ENCODE measurements at regions not wholly inside any gene's neighbourhood (a gene's known extent, or its start where the extent isn't known, plus 50 kb on each side); places are given as distances from the start of the nearest gene placed in this dataset.

- POLR2A ChIA-PET, result no interaction called here
Observed at GRCh38 chr3:43871627-43872245, 181.0 kb downstream of the ABHD5 start.

GRCh38 chr3:43872301-43872700 is 181.6 kb downstream of the ABHD5 start:
- no peak overlapping the region for H3K27ac ChIP-seq (ENCODE audit: low read length in 2 of 2)
- CTCF ChIA-PET, result interaction anchor here (1.4 kb wide), 1 partner anchor 17 kb away, joined by 5 read pairs; no protein-coding TSS in a partner anchor
- H3K36me3 ChIP-seq (replicated peaks in 1 of 2; ENCODE audit: control extremely low read depth in 1 of 2, control insufficient read depth in 1 of 2, extremely low read depth in 1 of 2, insufficient read depth in 2 of 2, low read length in 1 of 2), result no peaks in the 10 kb centered on the region
- H3K9me3 ChIP-seq (ENCODE audit: control extremely low read depth in 1 of 3, control insufficient read depth in 2 of 3, insufficient read depth in 1 of 3, low read length in 2 of 3), result no peaks in the 10 kb centered on the region
- TF ChIP-seq, protein P1, sequence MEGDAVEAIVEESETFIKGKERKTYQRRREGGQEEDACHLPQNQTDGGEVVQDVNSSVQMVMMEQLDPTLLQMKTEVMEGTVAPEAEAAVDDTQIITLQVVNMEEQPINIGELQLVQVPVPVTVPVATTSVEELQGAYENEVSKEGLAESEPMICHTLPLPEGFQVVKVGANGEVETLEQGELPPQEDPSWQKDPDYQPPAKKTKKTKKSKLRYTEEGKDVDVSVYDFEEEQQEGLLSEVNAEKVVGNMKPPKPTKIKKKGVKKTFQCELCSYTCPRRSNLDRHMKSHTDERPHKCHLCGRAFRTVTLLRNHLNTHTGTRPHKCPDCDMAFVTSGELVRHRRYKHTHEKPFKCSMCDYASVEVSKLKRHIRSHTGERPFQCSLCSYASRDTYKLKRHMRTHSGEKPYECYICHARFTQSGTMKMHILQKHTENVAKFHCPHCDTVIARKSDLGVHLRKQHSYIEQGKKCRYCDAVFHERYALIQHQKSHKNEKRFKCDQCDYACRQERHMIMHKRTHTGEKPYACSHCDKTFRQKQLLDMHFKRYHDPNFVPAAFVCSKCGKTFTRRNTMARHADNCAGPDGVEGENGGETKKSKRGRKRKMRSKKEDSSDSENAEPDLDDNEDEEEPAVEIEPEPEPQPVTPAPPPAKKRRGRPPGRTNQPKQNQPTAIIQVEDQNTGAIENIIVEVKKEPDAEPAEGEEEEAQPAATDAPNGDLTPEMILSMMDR (IDR thresholded peaks at IDR 0.05), result no peak
- no peak for TF ChIP-seq EZH2 (IDR thresholded peaks at IDR 0.05; ENCODE audit: borderline replicate concordance, insufficient read depth, low read depth, low read length, poor library complexity, severe bottlenecking)
- no peaks in the 10 kb centered on the region for H3K4me1 ChIP-seq (ENCODE audit: control insufficient read depth in 2 of 2, insufficient read depth in 2 of 2, low read length in 2 of 2)
- Mint-ChIP-seq H3K4me1 (no peaks in the 10 kb centered on the region), H3K27me3 (peaks cover 28% of the 10 kb centered on the region), H3K27ac (no peak overlapping the region), H3K4me3 (no peak overlapping the region), H3K9me3 (ENCODE audit: insufficient read depth) (no peaks in the 10 kb centered on the region)
- no peak overlapping the region for H2AFZ ChIP-seq (ENCODE audit: insufficient read depth, low read depth, low read length, poor library complexity, severe bottlenecking)
- no peak for ATAC-seq (ENCODE audit: low read depth)
- intact Hi-C loops (cut with micrococcal nuclease), result no loop called here
- H3K9ac ChIP-seq (ENCODE audit: low read length), result no peak overlapping the region
- no peak for DNase-seq
- no peak overlapping the region for H3K4me3 ChIP-seq (ENCODE audit: control extremely low read depth in 1 of 5, extremely low read depth in 1 of 5, insufficient read depth in 1 of 5, low read depth in 2 of 5, low read length in 4 of 5)
- no peaks in the 10 kb centered on the region for H3K79me2 ChIP-seq (ENCODE audit: control insufficient read depth, insufficient read depth, low read length)
- no peak overlapping the region for H3K4me2 ChIP-seq (replicated peaks; ENCODE audit: low read depth, low read length, poor library complexity, severe bottlenecking)
- H4K20me1 ChIP-seq (ENCODE audit: control insufficient read depth, insufficient read depth, low read length, poor library complexity, severe bottlenecking), result no peaks in the 10 kb centered on the region
- POLR2A ChIA-PET, result no interaction called here
- H3K27me3 ChIP-seq (replicated peaks in 1 of 4; ENCODE audit: control extremely low read depth in 1 of 4, control insufficient read depth in 3 of 4, insufficient read depth in 4 of 4, low read length in 3 of 4), result peaks cover 0 to 4% (median 0%) of the 10 kb centered on the region in 4 experiments
- 69% methylated on average over 3 of the region's 3 CpGs for WGBS (ENCODE audit: insufficient coverage)

More at GRCh38 chr3:43871627-43872245, 181.0 kb downstream of the ABHD5 start:
- DNase-seq (no peak), ATAC-seq (ENCODE audit: low read depth) (no peak)
- intact Hi-C loops (cut with micrococcal nuclease), result no loop called here
- Histone ChIP-seq H3K27me3 (replicated peaks in 1 of 4; ENCODE audit: control extremely low read depth in 1 of 4, control insufficient read depth in 3 of 4, insufficient read depth in 4 of 4, low read length in 3 of 4) (peaks cover 0 to 4% (median 0%) of the 10 kb centered on the region in 4 experiments), H3K27ac (ENCODE audit: low read length in 2 of 2) (no peak overlapping the region), H3K79me2 (ENCODE audit: control insufficient read depth, insufficient read depth, low read length) (no peaks in the 10 kb centered on the region), H3K9ac (ENCODE audit: low read length) (no peak overlapping the region), H3K4me1 (ENCODE audit: control insufficient read depth in 2 of 2, insufficient read depth in 2 of 2, low read length in 2 of 2) (no peaks in the 10 kb centered on the region), H3K4me2 (replicated peaks; ENCODE audit: low read depth, low read length, poor library complexity, severe bottlenecking) (no peak overlapping the region), H3K36me3 (replicated peaks in 1 of 2; ENCODE audit: control extremely low read depth in 1 of 2, control insufficient read depth in 1 of 2, extremely low read depth in 1 of 2, insufficient read depth in 2 of 2, low read length in 1 of 2) (no peaks in the 10 kb centered on the region), H2AFZ (ENCODE audit: insufficient read depth, low read depth, low read length, poor library complexity, severe bottlenecking) (no peak overlapping the region), H3K4me3 (ENCODE audit: control extremely low read depth in 1 of 5, extremely low read depth in 1 of 5, insufficient read depth in 1 of 5, low read depth in 2 of 5, low read length in 4 of 5) (no peak overlapping the region), H4K20me1 (ENCODE audit: control insufficient read depth, insufficient read depth, low read length, poor library complexity, severe bottlenecking) (no peaks in the 10 kb centered on the region), H3K9me3 (ENCODE audit: control extremely low read depth in 1 of 3, control insufficient read depth in 2 of 3, insufficient read depth in 1 of 3, low read length in 2 of 3) (no peaks in the 10 kb centered on the region)
- Mint-ChIP-seq H3K4me1 (no peaks in the 10 kb centered on the region), H3K27me3 (peaks cover 28% of the 10 kb centered on the region), H3K9me3 (ENCODE audit: insufficient read depth) (no peaks in the 10 kb centered on the region), H3K27ac (no peak overlapping the region), H3K4me3 (no peak overlapping the region)
- TF ChIP-seq, protein P1 (IDR thresholded peaks at IDR 0.05), result no peak
- CTCF ChIA-PET, result interaction anchor here (1.4 kb wide), 1 partner anchor 16 kb away, joined by 5 read pairs; no protein-coding TSS in a partner anchor
- 89% methylated on average over 7 of the region's 9 CpGs for WGBS (ENCODE audit: insufficient coverage)
